ENCODE measurements at regions not wholly inside any gene's neighbourhood (a gene's known extent, or its start where the extent isn't known, plus 50 kb on each side); places are given as distances from the start of the nearest gene placed in this dataset.

GRCh38 chr9:104269996-104270963 is 176.2 kb downstream of the SMC2 start:
- FAIRE-seq (peak; percentile 18), ATAC-seq (peak; percentile 98), DNase-seq (ENCODE audit: low spot score) (peak; percentile 33)
- no peak overlapping the region for H3K4me3 ChIP-seq (replicated peaks in 1 of 3; ENCODE audit: insufficient read depth in 1 of 3, low read depth in 2 of 3, low read length in 3 of 3)
- ChIA-PET POLR2A (no interaction called here), CTCF (ENCODE audit: low intra/inter-chr PET ratio, low total read pairs) (no interaction called here)
- no peak overlapping the region for H3K27ac ChIP-seq (ENCODE audit: extremely low read length, insufficient read depth, low read length)
- H3K9me3 ChIP-seq (ENCODE audit: low read length): no peaks in the 10 kb centered on the region
- H4K20me1 ChIP-seq (ENCODE audit: insufficient read depth, low read length): no peaks in the 10 kb centered on the region
- H3K9ac ChIP-seq (ENCODE audit: insufficient read depth, low read depth, low read length): no peak overlapping the region
- no peaks in the 10 kb centered on the region for H3K36me3 ChIP-seq (replicated peaks in 1 of 2; ENCODE audit: control insufficient read depth in 1 of 2, insufficient read depth in 2 of 2, low read length in 2 of 2)
- no peaks in the 10 kb centered on the region for H3K79me2 ChIP-seq (ENCODE audit: insufficient read depth, low read length)
- BruUV-seq (replicated peaks): no TSS peak
- 0% methylated on average over 4 of the region's 4 CpGs for WGBS (ENCODE audit: low lambda C conversion rate)
- intact Hi-C loops (cut with micrococcal nuclease; ENCODE audit: unreplicated experiment): no loop called here
- no peaks in the 10 kb centered on the region for H3K27me3 ChIP-seq (ENCODE audit: control insufficient read depth in 1 of 2, insufficient read depth in 2 of 2, low read length in 2 of 2)
- H3K4me2 ChIP-seq (ENCODE audit: low read depth, low read length): peak overlapping the region; percentile 29
- no peak overlapping the region for H2AFZ ChIP-seq (ENCODE audit: low read length)
- in situ Hi-C loops (cut with HindIII; ENCODE audit: extremely low pct_ligation_motif_present, low pct_unique_long_range_greater_than_20kb): no loop called here
- peaks cover 19% of the 10 kb centered on the region for H3K4me1 ChIP-seq (ENCODE audit: insufficient read depth, low read length)
- TF ChIP-seq ZBTB3 (CRISPR knock-in tag; IDR thresholded peaks at IDR 0.05; ENCODE audit: borderline replicate concordance, low read depth) (no peak), CEBPB (IDR thresholded peaks at IDR 0.05; ENCODE audit: borderline replicate concordance, low read depth, low read length) (peak; percentile 75; the same call in 1 of the 2 replicates), PHF20 (CRISPR knock-in tag; IDR thresholded peaks at IDR 0.05) (no peak), SRSF4 (IDR thresholded peaks at IDR 0.05; ENCODE audit: low read depth, low read length, poor library complexity, severe bottlenecking) (no peak), FOXA1 (IDR thresholded peaks at IDR 0.05) (no peak), FOXA1 (CRISPR knock-in tag; IDR thresholded peaks at IDR 0.05) (peak; percentile 42; the same call in 1 of the 2 replicates), ZNF670 (CRISPR knock-in tag; IDR thresholded peaks at IDR 0.05; ENCODE audit: borderline replicate concordance) (no peak), CEBPG (CRISPR knock-in tag; IDR thresholded peaks at IDR 0.05) (peak; percentile 79), ZNF205 (CRISPR knock-in tag; IDR thresholded peaks at IDR 0.05) (no peak), FOXJ3 (CRISPR knock-in tag; IDR thresholded peaks at IDR 0.05; ENCODE audit: borderline replicate concordance) (no peak)
- TF ChIP-seq, protein P1, sequence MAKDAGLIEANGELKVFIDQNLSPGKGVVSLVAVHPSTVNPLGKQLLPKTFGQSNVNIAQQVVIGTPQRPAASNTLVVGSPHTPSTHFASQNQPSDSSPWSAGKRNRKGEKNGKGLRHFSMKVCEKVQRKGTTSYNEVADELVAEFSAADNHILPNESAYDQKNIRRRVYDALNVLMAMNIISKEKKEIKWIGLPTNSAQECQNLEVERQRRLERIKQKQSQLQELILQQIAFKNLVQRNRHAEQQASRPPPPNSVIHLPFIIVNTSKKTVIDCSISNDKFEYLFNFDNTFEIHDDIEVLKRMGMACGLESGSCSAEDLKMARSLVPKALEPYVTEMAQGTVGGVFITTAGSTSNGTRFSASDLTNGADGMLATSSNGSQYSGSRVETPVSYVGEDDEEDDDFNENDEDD (CRISPR knock-in tag; IDR thresholded peaks at IDR 0.05; ENCODE audit: borderline replicate concordance): no peak
- TF ChIP-seq, protein P2, sequence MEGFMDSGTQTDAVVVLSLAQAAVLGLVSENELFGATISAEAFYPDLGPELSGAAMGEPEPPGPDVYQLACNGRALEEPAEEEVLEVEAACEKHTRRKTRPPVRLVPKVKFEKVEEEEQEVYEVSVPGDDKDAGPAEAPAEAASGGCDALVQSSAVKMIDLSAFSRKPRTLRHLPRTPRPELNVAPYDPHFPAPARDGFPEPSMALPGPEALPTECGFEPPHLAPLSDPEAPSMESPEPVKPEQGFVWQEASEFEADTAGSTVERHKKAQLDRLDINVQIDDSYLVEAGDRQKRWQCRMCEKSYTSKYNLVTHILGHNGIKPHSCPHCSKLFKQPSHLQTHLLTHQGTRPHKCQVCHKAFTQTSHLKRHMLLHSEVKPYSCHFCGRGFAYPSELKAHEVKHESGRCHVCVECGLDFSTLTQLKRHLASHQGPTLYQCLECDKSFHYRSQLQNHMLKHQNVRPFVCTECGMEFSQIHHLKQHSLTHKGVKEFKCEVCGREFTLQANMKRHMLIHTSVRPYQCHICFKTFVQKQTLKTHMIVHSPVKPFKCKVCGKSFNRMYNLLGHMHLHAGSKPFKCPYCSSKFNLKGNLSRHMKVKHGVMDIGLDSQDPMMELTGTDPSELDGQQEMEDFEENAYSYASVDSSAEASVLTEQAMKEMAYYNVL (CRISPR knock-in tag; IDR thresholded peaks at IDR 0.05; ENCODE audit: borderline replicate concordance): no peak
- TF ChIP-seq, protein P3, sequence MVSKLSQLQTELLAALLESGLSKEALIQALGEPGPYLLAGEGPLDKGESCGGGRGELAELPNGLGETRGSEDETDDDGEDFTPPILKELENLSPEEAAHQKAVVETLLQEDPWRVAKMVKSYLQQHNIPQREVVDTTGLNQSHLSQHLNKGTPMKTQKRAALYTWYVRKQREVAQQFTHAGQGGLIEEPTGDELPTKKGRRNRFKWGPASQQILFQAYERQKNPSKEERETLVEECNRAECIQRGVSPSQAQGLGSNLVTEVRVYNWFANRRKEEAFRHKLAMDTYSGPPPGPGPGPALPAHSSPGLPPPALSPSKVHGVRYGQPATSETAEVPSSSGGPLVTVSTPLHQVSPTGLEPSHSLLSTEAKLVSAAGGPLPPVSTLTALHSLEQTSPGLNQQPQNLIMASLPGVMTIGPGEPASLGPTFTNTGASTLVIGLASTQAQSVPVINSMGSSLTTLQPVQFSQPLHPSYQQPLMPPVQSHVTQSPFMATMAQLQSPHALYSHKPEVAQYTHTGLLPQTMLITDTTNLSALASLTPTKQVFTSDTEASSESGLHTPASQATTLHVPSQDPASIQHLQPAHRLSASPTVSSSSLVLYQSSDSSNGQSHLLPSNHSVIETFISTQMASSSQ (IDR thresholded peaks at IDR 0.05; ENCODE audit: low read depth): peak; percentile 91
- TF ChIP-seq, protein P3 (CRISPR knock-in tag; IDR thresholded peaks at IDR 0.05; ENCODE audit: borderline replicate concordance): peak; percentile 93
